Testis (tissue), 2 donors: ENCODE measurements at regions not wholly inside any gene's neighbourhood (a gene's known extent, or its start where the extent isn't known, plus 50 kb on each side); places are given as distances from the start of the nearest gene placed in this dataset.

Experiments used
- CTCF ChIP-seq, 3 experiments: fragments of 450-650 bp in 2 of 3; fragments of 200-600 bp in 1 of 3; sonication (generic) in 1 of 3; IDR thresholded peaks; one replicate each; pipeline ENCODE4 v1.5.1; 2016 to 2019; ENCODE audit warnings: antibody characterized with exemption in 3 of 3, mild to moderate bottlenecking in 2 of 3, moderate library complexity in 1 of 3
- POLR2A ChIP-seq: fragments of 450-650 bp; IDR thresholded peaks from one replicate; pipeline ENCODE4 v1.6.1; 2017; ENCODE audit warnings: antibody characterized with exemption, mild to moderate bottlenecking, moderate library complexity

GRCh38 chr9:23306731-23307130 lies 519.3 kb downstream of the ELAVL2 start:
- TF ChIP-seq POLR2A (no peak), CTCF (IDR thresholded peaks at IDR 0.05) (no peak)
